SU-DHL-6 (cell line): ENCODE measurements at regions not wholly inside any gene's neighbourhood (a gene's known extent, or its start where the extent isn't known, plus 50 kb on each side); places are given as distances from the start of the nearest gene placed in this dataset.

Experiments
- H2AFZ ChIP-seq: fragments of 200-600 bp; sonication (generic); 2 replicates; pipeline ENCODE4 v1.6.1; 2014; ENCODE audit warnings: low read depth, mild to moderate bottlenecking, moderate library complexity, mixed read lengths, antibody characterized with exemption, low read length; ENCODE audit not compliant: severe bottlenecking
- H3F3A ChIP-seq: fragments of 200-600 bp; shearing (Covaris generic); 2 replicates; pipeline ENCODE4 v1.6.0; 2016; ENCODE audit warnings: antibody characterized with exemption, mild to moderate bottlenecking; ENCODE audit not compliant: insufficient read depth
- H3K27ac ChIP-seq: fragments of 200-600 bp; sonication (generic); 2 replicates; pipeline ENCODE4 v1.5.1; 2016; ENCODE audit warnings: low read depth, mild to moderate bottlenecking, low read length, moderate library complexity, mixed read lengths
- H3K27me3 ChIP-seq: fragments of 200-600 bp; sonication (generic), shearing (Covaris generic); 2 replicates; pipeline ENCODE4 v1.6.0; 2014; ENCODE audit warnings: mild to moderate bottlenecking, low read length
- H3K36me3 ChIP-seq: fragments of 200-600 bp; sonication (generic); 2 replicates; pipeline ENCODE4 v1.6.1; 2014; ENCODE audit warnings: mild to moderate bottlenecking, low read length, mixed read lengths
- H3K4me2 ChIP-seq: fragments of 300-600, 200-600 bp; shearing (Covaris generic), sonication (generic); 2 replicates; pipeline ENCODE4 v1.6.0; 2014; ENCODE audit warnings: low read length, low read depth, mild to moderate bottlenecking; ENCODE audit not compliant: poor library complexity, severe bottlenecking
- H3K4me3 ChIP-seq: fragments of 200-600 bp; sonication (generic); 2 replicates; pipeline ENCODE4 v1.5.1; 2014; ENCODE audit warnings: antibody characterized with exemption, low read length, mild to moderate bottlenecking, mixed read lengths; ENCODE audit not compliant: insufficient read depth, poor library complexity, severe bottlenecking
- H3K79me2 ChIP-seq: fragments of 200-600 bp; sonication (generic); 2 replicates; pipeline ENCODE4 v1.6.1; 2014; ENCODE audit warnings: mild to moderate bottlenecking, low read length, moderate library complexity; ENCODE audit not compliant: insufficient read depth
- H3K9ac ChIP-seq: fragments of 200-600 bp; sonication (generic); 2 replicates; pipeline ENCODE4 v1.7.0; 2014; ENCODE audit warnings: mild to moderate bottlenecking, low read length
- H3K9me2 ChIP-seq: fragments of 200-600 bp; sonication (generic); replicated peaks from 2 replicates; pipeline ENCODE4 v1.6.1; 2014; ENCODE audit warnings: low read length; ENCODE audit not compliant: insufficient read depth
- H3K9me3 ChIP-seq: fragments of 200-600 bp; sonication (generic); 2 replicates; pipeline ENCODE4 v1.6.1; 2014; ENCODE audit warnings: low read length, mixed read lengths; ENCODE audit not compliant: insufficient read depth
- H4K20me1 ChIP-seq: fragments of 200-600 bp; sonication (generic); 2 replicates; pipeline ENCODE4 v1.6.1; 2014; ENCODE audit warnings: low read depth, mild to moderate bottlenecking, antibody characterized with exemption, low read length, moderate library complexity, mixed read lengths
- EZH2phosphoT487 ChIP-seq: fragments of 200-600 bp; sonication (generic), shearing (Covaris generic); conservative IDR thresholded peaks from 2 replicates; pipeline ENCODE4 v1.6.1; 2018; ENCODE audit warnings: mild to moderate bottlenecking, antibody characterized with exemption, low read length, moderate library complexity, mixed read lengths
- TF ChIP-seq, protein P1 (sequence below): fragments of 200-600 bp; sonication (generic); IDR thresholded peaks from one replicate; pipeline ENCODE4 v1.5.1; 2017; ENCODE audit warnings: antibody characterized with exemption, mild to moderate bottlenecking, low read length, moderate library complexity; ENCODE audit not compliant: insufficient read depth, poor library complexity, severe bottlenecking

GRCh38 chr18:78183815-78184214 lies 795.8 kb upstream of the SALL3 start:
- H3F3A ChIP-seq, result no peaks in the 10 kb centered on the region
- no peaks in the 10 kb centered on the region for H4K20me1 ChIP-seq
- no peak overlapping the region for H3K27ac ChIP-seq
- no peak overlapping the region for H3K9ac ChIP-seq
- no peaks in the 10 kb centered on the region for H3K27me3 ChIP-seq
- no peaks in the 10 kb centered on the region for H3K9me2 ChIP-seq
- no peak overlapping the region for H3K4me2 ChIP-seq
- H3K36me3 ChIP-seq, result no peaks in the 10 kb centered on the region
- H3K4me3 ChIP-seq, result no peak overlapping the region
- H2AFZ ChIP-seq, result no peak overlapping the region
- no peaks in the 10 kb centered on the region for H3K9me3 ChIP-seq
- no peak for TF ChIP-seq EZH2phosphoT487
- TF ChIP-seq, protein P1, sequence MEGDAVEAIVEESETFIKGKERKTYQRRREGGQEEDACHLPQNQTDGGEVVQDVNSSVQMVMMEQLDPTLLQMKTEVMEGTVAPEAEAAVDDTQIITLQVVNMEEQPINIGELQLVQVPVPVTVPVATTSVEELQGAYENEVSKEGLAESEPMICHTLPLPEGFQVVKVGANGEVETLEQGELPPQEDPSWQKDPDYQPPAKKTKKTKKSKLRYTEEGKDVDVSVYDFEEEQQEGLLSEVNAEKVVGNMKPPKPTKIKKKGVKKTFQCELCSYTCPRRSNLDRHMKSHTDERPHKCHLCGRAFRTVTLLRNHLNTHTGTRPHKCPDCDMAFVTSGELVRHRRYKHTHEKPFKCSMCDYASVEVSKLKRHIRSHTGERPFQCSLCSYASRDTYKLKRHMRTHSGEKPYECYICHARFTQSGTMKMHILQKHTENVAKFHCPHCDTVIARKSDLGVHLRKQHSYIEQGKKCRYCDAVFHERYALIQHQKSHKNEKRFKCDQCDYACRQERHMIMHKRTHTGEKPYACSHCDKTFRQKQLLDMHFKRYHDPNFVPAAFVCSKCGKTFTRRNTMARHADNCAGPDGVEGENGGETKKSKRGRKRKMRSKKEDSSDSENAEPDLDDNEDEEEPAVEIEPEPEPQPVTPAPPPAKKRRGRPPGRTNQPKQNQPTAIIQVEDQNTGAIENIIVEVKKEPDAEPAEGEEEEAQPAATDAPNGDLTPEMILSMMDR, result no peak
- H3K79me2 ChIP-seq, result no peaks in the 10 kb centered on the region

DNA sequence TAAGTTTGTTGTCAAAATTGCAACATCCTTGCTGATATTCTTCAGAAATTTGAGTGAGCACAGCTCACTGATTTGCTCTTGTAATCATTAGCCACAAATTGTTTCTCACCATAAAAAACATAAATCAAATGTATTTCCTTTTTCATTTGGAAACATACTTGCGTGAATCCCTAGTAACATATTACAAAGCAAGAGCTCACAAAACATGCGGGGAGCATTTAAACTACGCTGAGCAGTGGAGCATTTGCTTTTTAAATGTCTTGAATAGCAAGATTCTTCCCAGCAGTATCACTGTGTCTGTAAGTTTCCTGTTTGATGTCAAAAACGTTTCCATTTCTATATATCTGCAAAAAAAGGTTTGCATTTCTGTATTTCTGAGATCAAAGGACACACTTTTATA lies 788.3 kb upstream of the SALL3 start:
- Histone ChIP-seq H3K79me2 (no peaks in the 10 kb centered on the region), H4K20me1 (no peaks in the 10 kb centered on the region), H3K36me3 (no peaks in the 10 kb centered on the region), H3K27ac (no peak overlapping the region), H3K4me2 (no peak overlapping the region), H3K27me3 (no peaks in the 10 kb centered on the region), H3K4me3 (no peak overlapping the region), H3K9ac (no peak overlapping the region), H3K9me2 (no peaks in the 10 kb centered on the region), H2AFZ (no peak overlapping the region), H3F3A (no peaks in the 10 kb centered on the region), H3K9me3 (no peaks in the 10 kb centered on the region)
- no peak for TF ChIP-seq EZH2phosphoT487
- TF ChIP-seq, protein P1, result no peak

GRCh38 chr18:78192054-78192453 lies 787.6 kb upstream of the SALL3 start:
- H3K27me3 ChIP-seq, result no peaks in the 10 kb centered on the region
- no peaks in the 10 kb centered on the region for H3K79me2 ChIP-seq
- no peaks in the 10 kb centered on the region for H3K9me3 ChIP-seq
- no peak for TF ChIP-seq EZH2phosphoT487
- TF ChIP-seq, protein P1, result no peak
- H3K27ac ChIP-seq, result no peak overlapping the region
- no peaks in the 10 kb centered on the region for H4K20me1 ChIP-seq
- no peak overlapping the region for H3K9ac ChIP-seq
- no peaks in the 10 kb centered on the region for H3K36me3 ChIP-seq
- no peaks in the 10 kb centered on the region for H3K9me2 ChIP-seq
- no peak overlapping the region for H3K4me3 ChIP-seq
- no peaks in the 10 kb centered on the region for H3F3A ChIP-seq
- H3K4me2 ChIP-seq, result no peak overlapping the region
- H2AFZ ChIP-seq, result no peak overlapping the region

GRCh38 chr18:78196280-78196679 lies 783.3 kb upstream of the SALL3 start:
- Histone ChIP-seq H3K36me3 (no peaks in the 10 kb centered on the region), H3K9me2 (no peaks in the 10 kb centered on the region), H3K27me3 (no peaks in the 10 kb centered on the region), H3K4me2 (no peak overlapping the region), H4K20me1 (no peaks in the 10 kb centered on the region), H3K9ac (no peak overlapping the region), H3K27ac (no peak overlapping the region), H3K4me3 (no peak overlapping the region), H2AFZ (no peak overlapping the region), H3K79me2 (no peaks in the 10 kb centered on the region), H3F3A (no peaks in the 10 kb centered on the region), H3K9me3 (no peaks in the 10 kb centered on the region)
- TF ChIP-seq EZH2phosphoT487, result no peak
- TF ChIP-seq, protein P1, result no peak
